Heart right ventricle (tissue), 16 donors: ENCODE measurements at regions not wholly inside any gene's neighbourhood (a gene's known extent, or its start where the extent isn't known, plus 50 kb on each side); places are given as distances from the start of the nearest gene placed in this dataset.

Source experiments
- ATAC-seq, 8 donors: fragments of 200-7000 bp; cut with Tn5 transposase; one replicate each; pipeline ENCODE4 v1.9.1; 2020; ENCODE audit warnings: mild to moderate bottlenecking in 8 of 8, moderate library complexity in 8 of 8, moderate number of reproducible peaks in 1 of 8
- DNase-seq, 2 donors: peaks; one replicate each; pipeline ENCODE4 v3.0.0-alpha.2; 2020
- H3K27ac ChIP-seq, 10 donors: fragments of 200-600 bp; sonication (generic) in 2 of 10; one replicate each; pipeline versions ENCODE4 v1.5.0 to v1.8.0; 2020 to 2022; ENCODE audit warnings: mild to moderate bottlenecking in 3 of 10
- H3K27me3 ChIP-seq, 7 donors: fragments of 200-600 bp; one replicate each; pipeline ENCODE4 v1.8.0; 2021 to 2022; ENCODE audit warnings: mild to moderate bottlenecking in 2 of 7
- H3K36me3 ChIP-seq, 9 donors: fragments of 200-600 bp; sonication (generic) in 1 of 9; one replicate each; pipeline versions ENCODE4 v1.5.0 to v1.8.0; 2020 to 2022; ENCODE audit warnings: mild to moderate bottlenecking in 2 of 9
- H3K4me1 ChIP-seq, 9 donors: fragments of 200-600 bp; sonication (generic) in 1 of 9; one replicate each; pipeline versions ENCODE4 v1.5.0 to v1.8.0; 2020 to 2022; ENCODE audit warnings: mild to moderate bottlenecking in 4 of 9
- H3K4me3 ChIP-seq, 10 donors: fragments of 200-600 bp; sonication (generic) in 2 of 10; one replicate each; pipeline versions ENCODE4 v1.5.0 to v1.8.0; 2020 to 2022; ENCODE audit warnings: mild to moderate bottlenecking in 7 of 10, moderate library complexity in 2 of 10
- H3K9me3 ChIP-seq, 11 donors: fragments of 200-600 bp in 10 of 11; sonication (generic) in 2 of 11; one replicate each; pipeline versions ENCODE4 v1.5.0 to v1.8.0; 2013 to 2022; ENCODE audit warnings: mild to moderate bottlenecking in 2 of 11, control low read depth in 1 of 11, moderate library complexity in 1 of 11
- WGBS, 2 donors: extraction: QIAGEN DNeasy Blood & Tissue Kit; methylation state at CpG; one replicate each; pipeline ENCODE4 v1.1.7; 2013; ENCODE audit warnings: inconsistent platforms in 1 of 2; 5-methylcytosine and 5-hydroxymethylcytosine counted together
- intact Hi-C, 10 donors: fragments of 100-400 bp; cut with DNase I; formaldehyde crosslinking; loops; one replicate each; pipeline versions ENCODE4 v1.11.1 to v1.14.2; 2022
- TF ChIP-seq, protein P1 (sequence below), 9 donors: fragments of 200-600 bp; sonication (generic) in 2 of 9; IDR thresholded peaks; one replicate each; pipeline versions ENCODE4 v1.5.0 to v1.8.0; 2021 to 2022; ENCODE audit warnings: antibody characterized with exemption in 9 of 9, mild to moderate bottlenecking in 5 of 9, moderate library complexity in 1 of 9
- donor health status: Arrhythmogenic right ventricular cardiomyopathy.
- donor health status: ischemic (EF 13 %, LVEDD 7.1; RV severe dilation, severe dysfunction).
- donor health status: healthy with polysubstance abuse.
- donor health status: DM: no; HTN: yes; CAD: no.
- donor health status: DM: no; HTN: no; CAD: no.
- donor health status: ischemic (EF 25% LVEDD 6.9; RV normal size, moderate dysfunction).
- donor health status: ischemic (EF 25% LVEDD 5.7; RV mildly dilated, moderate dysfunction).
- donor health status: healthy.
- donor health status: DM: yes; HTN: yes; CAD: no.
- donor health status: Ischemic cardiomyopathy.
- donor health status: ischemic (EF 35%, LVEDD 5.7; RV mildly dilated, moderate dysfunction).
- donor health status: nonischemic (EF 11% LVEDD 7.7; RV severe dilation, severe dysfunction).
- donor health status: DM: yes; HTN: yes; CAD: no.
- donor health status: PGD.
- donor health status: ischemic (EF 29% LVEDD 5.4; RV normal size, mild dysfunction).
- donor health status: nonischemic (EF 23%, LVEDD 6.1; RV moderate dilation, normal function).

DNA sequence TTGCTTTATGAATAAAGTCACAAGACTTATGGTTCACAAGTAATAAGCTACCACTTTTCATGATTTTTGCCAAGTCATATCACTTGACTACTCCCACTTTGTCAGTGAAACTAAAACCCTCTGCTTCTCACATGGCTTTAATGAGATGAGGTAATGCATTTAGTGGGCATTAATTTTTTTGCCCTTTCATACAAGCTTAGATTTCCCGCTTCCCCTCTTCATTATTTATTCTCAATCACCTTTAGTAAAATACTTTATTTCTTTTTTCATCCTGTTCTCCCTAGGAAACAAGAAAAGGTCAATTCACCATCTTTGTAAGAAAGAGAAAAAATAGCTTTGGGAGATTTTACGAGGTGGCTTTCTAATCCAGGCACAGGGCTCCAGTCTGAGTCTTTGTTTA lies 109.6 kb upstream of the STARD3NL start:
- no peak for ATAC-seq
- 82 to 89% methylated on average over 2 of the region's 2 CpGs for WGBS, 2 donors
- TF ChIP-seq, protein P1, sequence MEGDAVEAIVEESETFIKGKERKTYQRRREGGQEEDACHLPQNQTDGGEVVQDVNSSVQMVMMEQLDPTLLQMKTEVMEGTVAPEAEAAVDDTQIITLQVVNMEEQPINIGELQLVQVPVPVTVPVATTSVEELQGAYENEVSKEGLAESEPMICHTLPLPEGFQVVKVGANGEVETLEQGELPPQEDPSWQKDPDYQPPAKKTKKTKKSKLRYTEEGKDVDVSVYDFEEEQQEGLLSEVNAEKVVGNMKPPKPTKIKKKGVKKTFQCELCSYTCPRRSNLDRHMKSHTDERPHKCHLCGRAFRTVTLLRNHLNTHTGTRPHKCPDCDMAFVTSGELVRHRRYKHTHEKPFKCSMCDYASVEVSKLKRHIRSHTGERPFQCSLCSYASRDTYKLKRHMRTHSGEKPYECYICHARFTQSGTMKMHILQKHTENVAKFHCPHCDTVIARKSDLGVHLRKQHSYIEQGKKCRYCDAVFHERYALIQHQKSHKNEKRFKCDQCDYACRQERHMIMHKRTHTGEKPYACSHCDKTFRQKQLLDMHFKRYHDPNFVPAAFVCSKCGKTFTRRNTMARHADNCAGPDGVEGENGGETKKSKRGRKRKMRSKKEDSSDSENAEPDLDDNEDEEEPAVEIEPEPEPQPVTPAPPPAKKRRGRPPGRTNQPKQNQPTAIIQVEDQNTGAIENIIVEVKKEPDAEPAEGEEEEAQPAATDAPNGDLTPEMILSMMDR (IDR thresholded peaks at IDR 0.05) = no peak

DNA sequence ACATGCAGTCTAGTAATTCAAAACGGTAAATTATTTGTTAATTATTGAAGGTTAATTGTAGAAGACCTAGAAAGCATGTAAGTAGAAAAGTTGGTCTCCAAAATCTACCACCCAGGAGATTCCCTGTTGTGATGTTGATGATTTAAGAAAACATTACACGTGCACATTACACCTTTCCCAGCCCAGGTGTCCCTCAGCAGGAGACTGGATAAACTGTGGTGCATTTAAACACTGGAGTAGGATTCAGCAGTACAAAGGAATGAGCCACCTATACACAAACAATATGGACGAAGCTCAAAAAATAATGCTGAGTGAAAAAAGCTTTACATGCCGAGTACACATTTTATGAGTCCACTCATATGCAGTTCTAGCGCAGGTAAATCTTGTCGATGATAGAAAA lies 109.0 kb upstream of the STARD3NL start:
- TF ChIP-seq, protein P1 (IDR thresholded peaks at IDR 0.05) = no peak
- intact Hi-C loops = no loop called here
- H3K4me3 ChIP-seq = no peak overlapping the region
- no peak overlapping the region for H3K27ac ChIP-seq
- H3K4me1 ChIP-seq = no peaks in the 10 kb centered on the region
- 80 to 85% methylated on average over 6 of the region's 6 CpGs for WGBS, 2 donors
- H3K36me3 ChIP-seq = no peaks in the 10 kb centered on the region
- no peak for DNase-seq
- no peak for ATAC-seq
- H3K9me3 ChIP-seq = no peaks in the 10 kb centered on the region
- no peaks in the 10 kb centered on the region for H3K27me3 ChIP-seq

More for the DNA sequence above, 109.6 kb upstream of the STARD3NL start:
- no peaks in the 10 kb centered on the region for H3K27me3 ChIP-seq
- H3K4me1 ChIP-seq = no peaks in the 10 kb centered on the region
- DNase-seq = no peak
- no peaks in the 10 kb centered on the region for H3K9me3 ChIP-seq
- intact Hi-C loops = no loop called here
- no peak overlapping the region for H3K27ac ChIP-seq
- H3K4me3 ChIP-seq = no peak overlapping the region
- H3K36me3 ChIP-seq = no peaks in the 10 kb centered on the region

DNA sequence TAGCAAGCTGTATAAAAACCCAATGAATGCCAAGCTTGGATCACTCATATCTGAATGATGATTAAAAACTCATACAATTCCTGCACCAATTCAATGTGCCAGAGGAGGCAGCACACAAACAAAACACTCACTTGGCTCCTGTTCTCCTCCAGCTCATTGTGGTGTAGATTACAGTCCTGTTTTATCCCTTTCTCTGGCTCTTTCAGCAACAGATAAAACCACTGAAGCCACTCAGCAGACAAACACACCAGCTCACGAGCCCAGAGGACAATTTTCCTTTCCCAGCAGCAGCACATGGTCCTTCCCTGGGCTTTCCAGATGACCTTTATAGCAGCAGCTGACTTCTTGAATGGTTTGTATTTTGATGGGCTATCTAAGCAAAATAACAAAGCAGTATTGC lies 107.3 kb upstream of the STARD3NL start:
- DNase-seq (no peak), ATAC-seq (peak in 6 of 8 donors; percentile 16 to 72 (median 34))
- no peaks in the 10 kb centered on the region for H3K9me3 ChIP-seq
- H3K27ac ChIP-seq = no peak overlapping the region
- H3K4me1 ChIP-seq = no peaks in the 10 kb centered on the region
- H3K27me3 ChIP-seq = no peaks in the 10 kb centered on the region
- 4 to 12% methylated on average over 1 of the region's 1 CpG for WGBS, 2 donors
- no peaks in the 10 kb centered on the region for H3K36me3 ChIP-seq
- no peak overlapping the region for H3K4me3 ChIP-seq
- TF ChIP-seq, protein P1 (IDR thresholded peaks at IDR 0.05) = peak in 6 of 9 donors; percentile 17 to 45 (median 26)
- intact Hi-C loops = no loop called here

DNA sequence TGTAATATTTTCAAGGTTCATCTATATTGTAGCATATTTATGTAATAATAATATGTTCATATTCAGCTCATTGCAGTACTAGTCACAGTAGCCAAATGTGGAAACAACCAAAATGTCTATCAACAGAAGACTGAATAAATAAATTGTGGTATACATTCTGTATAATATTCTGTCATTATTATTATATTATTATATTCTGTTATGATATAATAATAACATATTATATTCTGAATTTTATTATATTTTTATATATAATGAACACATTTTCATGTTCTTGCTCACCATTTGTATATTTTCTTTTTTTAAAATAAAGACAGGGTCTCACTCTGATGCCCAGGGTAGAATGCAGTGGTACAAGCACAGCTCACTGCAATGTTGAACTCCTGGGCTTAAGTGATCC lies 91.2 kb upstream of the STARD3NL start:
- Histone ChIP-seq H3K4me3 (no peak overlapping the region), H3K27me3 (peaks cover 0 to 7% (median 0%) of the 10 kb centered on the region in 7 donors), H3K4me1 (no peaks in the 10 kb centered on the region), H3K27ac (no peak overlapping the region), H3K9me3 (peaks cover 0 to 16% (median 0%) of the 10 kb centered on the region in 11 donors), H3K36me3 (no peaks in the 10 kb centered on the region)
- ATAC-seq = no peak
- no peak for DNase-seq
- intact Hi-C loops = no loop called here
- TF ChIP-seq, protein P1 (IDR thresholded peaks at IDR 0.05) = no peak
